GM20000 (cell line): ENCODE measurements at regions not wholly inside any gene's neighbourhood (a gene's known extent, or its start where the extent isn't known, plus 50 kb on each side); places are given as distances from the start of the nearest gene placed in this dataset.
"Not testable (repeated sequence)": the region's sequence is repeated elsewhere in the genome, so short reads cannot be mapped to it uniquely, and the experiment has no call there.

ENCODE experiments used
- DNase-seq: peaks from one replicate; pipeline ENCODE4 v3.0.0; 2012; ENCODE audit warnings: low spot score
- CTCF ChIP-seq: IDR thresholded peaks from 2 replicates; pipeline ENCODE4 v1.5.1; 2012; ENCODE audit warnings: mild to moderate bottlenecking, control low read depth; ENCODE audit errors: extremely low read depth, missing control alignments

- DNase-seq: no peak
Observed at GRCh38 chr9:109653470-109653869, 126.5 kb upstream of the PALM2AKAP2 start.

GRCh38 chr9:109663978-109664377 is 116.0 kb upstream of the PALM2AKAP2 start:
- DNase-seq: not testable (repeated sequence)

More at GRCh38 chr9:109653470-109653869, 126.5 kb upstream of the PALM2AKAP2 start:
- TF ChIP-seq CTCF: no peak

- DNase-seq: not testable (repeated sequence)
Observed at GRCh38 chr9:109665736-109666135, 114.3 kb upstream of the PALM2AKAP2 start.

GRCh38 chr9:109681301-109681700 is 98.7 kb upstream of the PALM2AKAP2 start:
- TF ChIP-seq CTCF: no peak
- DNase-seq: no peak

- no peak for TF ChIP-seq CTCF
- DNase-seq: no peak
Observed at GRCh38 chr9:109682227-109682626, 97.8 kb upstream of the PALM2AKAP2 start.

GRCh38 chr9:109683521-109683920 is 96.5 kb upstream of the PALM2AKAP2 start:
- no peak for DNase-seq
- no peak for TF ChIP-seq CTCF

GRCh38 chr9:109689701-109690100 is 90.3 kb upstream of the PALM2AKAP2 start:
- TF ChIP-seq CTCF: no peak
- DNase-seq: no peak

- no peak for DNase-seq
- TF ChIP-seq CTCF: no peak
Observed at GRCh38 chr9:109699019-109699418, 81.0 kb upstream of the PALM2AKAP2 start.

- DNase-seq: no peak
- no peak for TF ChIP-seq CTCF
Observed at GRCh38 chr9:109704546-109704945, 75.5 kb upstream of the PALM2AKAP2 start.
